ENCODE measurements at regions not wholly inside any gene's neighbourhood (a gene's known extent, or its start where the extent isn't known, plus 50 kb on each side); places are given as distances from the start of the nearest gene placed in this dataset.

- H3K27me3 ChIP-seq (ENCODE audit: insufficient read depth, poor library complexity, severe bottlenecking), result peaks cover 3% of the 10 kb centered on the region
- TF ChIP-seq POLR2AphosphoS5 (IDR thresholded peaks at IDR 0.05; ENCODE audit: low read depth) (no peak), GABPA (IDR thresholded peaks at IDR 0.05; ENCODE audit: low read depth) (no peak), REST (IDR thresholded peaks at IDR 0.05; ENCODE audit: insufficient replicate concordance, low read depth) (no peak)
- H3K27ac ChIP-seq (replicated peaks), result no peak overlapping the region
- no peak for DNase-seq (ENCODE audit: low read depth in 1 of 2, low spot score in 1 of 2)
- no peak overlapping the region for H3K4me3 ChIP-seq (replicated peaks; ENCODE audit: insufficient read depth, low read length)
These were observed 59.4 kb upstream of the UPP2 start for GRCh38 chr2:158042245-158042644.

- H3K27me3 ChIP-seq (ENCODE audit: insufficient read depth, poor library complexity, severe bottlenecking), result peaks cover 3% of the 10 kb centered on the region
- TF ChIP-seq GABPA (IDR thresholded peaks at IDR 0.05; ENCODE audit: low read depth), result no peak
- TF ChIP-seq CTCF (IDR thresholded peaks at IDR 0.05; ENCODE audit: insufficient read depth, low read length), result no peak
- TF ChIP-seq REST (IDR thresholded peaks at IDR 0.05; ENCODE audit: insufficient replicate concordance, low read depth), result no peak
- TF ChIP-seq POLR2AphosphoS5 (IDR thresholded peaks at IDR 0.05; ENCODE audit: low read depth), result no peak
- no peak for TF ChIP-seq SPI1 (IDR thresholded peaks at IDR 0.05; ENCODE audit: borderline replicate concordance, low read depth)
- no peak overlapping the region for H3K27ac ChIP-seq (replicated peaks)
- no peak for DNase-seq (ENCODE audit: low read depth in 1 of 2, low spot score in 1 of 2)
- H3K4me3 ChIP-seq (replicated peaks; ENCODE audit: insufficient read depth, low read length), result no peak overlapping the region
These were observed 60.3 kb upstream of the UPP2 start for GRCh38 chr2:158041400-158041799.

- H3K27me3 ChIP-seq (ENCODE audit: insufficient read depth, poor library complexity, severe bottlenecking), result peaks cover 3% of the 10 kb centered on the region
- TF ChIP-seq SPI1 (IDR thresholded peaks at IDR 0.05; ENCODE audit: borderline replicate concordance, low read depth) (no peak), POLR2AphosphoS5 (IDR thresholded peaks at IDR 0.05; ENCODE audit: low read depth) (no peak), CTCF (IDR thresholded peaks at IDR 0.05; ENCODE audit: insufficient read depth, low read length) (no peak), GABPA (IDR thresholded peaks at IDR 0.05; ENCODE audit: low read depth) (no peak), REST (IDR thresholded peaks at IDR 0.05; ENCODE audit: insufficient replicate concordance, low read depth) (no peak)
- no peak for DNase-seq (ENCODE audit: low read depth in 1 of 2, low spot score in 1 of 2)
- H3K4me3 ChIP-seq (replicated peaks; ENCODE audit: insufficient read depth, low read length), result no peak overlapping the region
- no peak overlapping the region for H3K27ac ChIP-seq (replicated peaks)
These were observed 62.8 kb upstream of the UPP2 start for GRCh38 chr2:158038901-158039300.

Measured in HL-60 (cell line).